NCI-H345 (cell line): ENCODE measurements at regions not wholly inside any gene's neighbourhood (a gene's known extent, or its start where the extent isn't known, plus 50 kb on each side); places are given as distances from the start of the nearest gene placed in this dataset.

Experiments used
- DNase-seq: peaks from one replicate; lab custom pipeline; 2025; lab: John Stamatoyannopoulos, UW

DNA sequence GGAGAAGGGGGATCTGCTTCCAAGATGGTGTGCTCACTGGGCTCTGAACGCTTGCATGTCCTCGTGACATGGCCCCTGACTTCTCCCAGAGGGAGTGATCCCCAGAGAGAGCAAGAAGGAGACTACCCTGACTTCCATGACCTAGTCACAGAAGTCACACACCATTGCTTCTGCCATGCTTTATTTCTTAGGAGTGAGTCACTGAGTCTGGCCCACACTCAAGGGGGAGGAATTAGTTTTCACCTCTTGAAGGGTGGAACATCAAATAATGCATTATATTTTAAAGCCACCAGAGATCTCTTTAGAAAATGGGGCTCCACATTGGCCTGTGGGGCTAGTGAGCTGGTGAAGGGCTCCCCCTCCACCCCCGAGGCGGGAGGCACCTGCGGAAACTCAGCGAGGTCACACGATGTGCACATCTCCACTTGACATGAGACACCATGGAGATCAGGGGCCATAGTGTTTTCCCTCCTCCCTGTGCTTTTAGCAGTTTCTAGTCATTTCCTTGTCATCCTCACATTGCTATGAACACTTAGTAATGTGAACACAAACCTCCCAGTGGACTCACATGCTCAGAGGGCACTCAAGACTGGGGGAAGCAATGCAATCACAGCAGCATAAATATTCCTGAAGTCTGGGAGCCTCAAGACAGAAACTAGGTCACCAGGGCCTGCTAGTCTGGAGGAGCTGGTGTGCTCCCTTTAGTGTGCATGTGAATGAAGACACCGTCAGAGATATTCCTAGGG, 87.4 kb upstream of the FZD10 start:
- DNase-seq, result no peak

DNA sequence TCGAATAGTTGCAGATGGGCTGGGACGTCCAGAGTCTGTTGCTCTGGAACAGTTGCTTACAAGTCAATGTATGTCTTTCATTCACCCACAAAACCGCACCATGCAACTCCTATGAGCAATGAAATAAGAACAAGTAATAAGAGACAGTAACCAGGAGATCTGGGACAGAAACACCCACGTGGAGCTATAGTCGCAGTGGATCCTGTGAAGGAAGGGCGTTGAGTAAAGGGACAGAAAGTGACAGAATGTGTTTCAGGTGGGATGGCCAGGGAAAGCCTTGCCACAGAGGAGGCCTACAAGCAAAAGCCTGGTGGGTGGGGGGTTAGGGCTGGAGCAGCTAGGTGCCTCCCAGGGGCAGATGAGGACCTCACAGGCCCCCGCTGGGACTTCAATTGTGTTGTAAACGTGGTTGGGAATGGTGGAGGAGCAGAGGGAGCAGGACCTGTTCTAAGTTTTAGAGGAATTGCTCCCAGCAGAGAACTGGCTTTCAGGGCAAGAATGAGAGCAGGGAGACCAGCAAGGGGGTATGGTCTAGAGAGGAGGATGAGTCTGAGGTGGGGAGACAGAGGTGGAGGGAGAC, 86.7 kb upstream of the FZD10 start:
- DNase-seq, result no peak

DNA sequence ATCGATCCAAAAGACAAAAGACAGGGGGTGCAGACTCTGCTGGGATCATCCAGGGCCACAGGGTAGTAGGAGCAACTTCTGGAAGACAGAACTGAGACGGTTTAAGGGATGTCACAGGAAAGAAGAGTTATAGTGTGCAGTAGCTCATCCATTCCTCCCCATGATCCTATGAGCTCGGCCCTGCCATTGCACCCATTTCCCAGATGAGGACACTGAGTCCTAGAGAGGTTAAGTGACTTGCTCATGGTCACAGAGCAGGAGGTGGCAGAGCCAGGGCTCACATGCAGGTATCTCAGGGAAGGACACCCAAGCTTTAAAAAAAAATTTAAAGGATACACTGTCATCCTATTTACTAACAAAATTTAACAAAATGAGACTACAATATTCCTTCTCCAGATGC, 86.1 kb upstream of the FZD10 start:
- DNase-seq, result no peak

DNA sequence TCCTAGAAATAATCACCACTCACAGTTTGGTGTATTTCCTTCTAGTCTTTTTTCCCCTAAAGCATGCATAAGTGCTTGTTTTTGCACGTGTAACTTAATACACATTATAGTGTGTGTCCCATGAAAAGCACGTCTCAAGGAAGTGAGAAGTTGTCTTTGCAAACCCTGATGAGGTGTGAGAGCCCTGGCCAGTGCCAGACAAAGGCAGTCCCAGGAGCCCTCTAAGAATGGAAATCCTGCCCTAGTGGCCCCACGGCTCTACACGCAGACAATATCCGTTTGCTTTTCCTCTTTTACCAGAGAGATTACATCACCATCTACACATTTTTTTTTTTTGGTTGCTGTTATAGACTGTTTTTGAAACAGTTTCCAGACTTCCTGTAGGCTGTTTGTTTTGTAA, 85.5 kb upstream of the FZD10 start:
- no peak for DNase-seq

DNA sequence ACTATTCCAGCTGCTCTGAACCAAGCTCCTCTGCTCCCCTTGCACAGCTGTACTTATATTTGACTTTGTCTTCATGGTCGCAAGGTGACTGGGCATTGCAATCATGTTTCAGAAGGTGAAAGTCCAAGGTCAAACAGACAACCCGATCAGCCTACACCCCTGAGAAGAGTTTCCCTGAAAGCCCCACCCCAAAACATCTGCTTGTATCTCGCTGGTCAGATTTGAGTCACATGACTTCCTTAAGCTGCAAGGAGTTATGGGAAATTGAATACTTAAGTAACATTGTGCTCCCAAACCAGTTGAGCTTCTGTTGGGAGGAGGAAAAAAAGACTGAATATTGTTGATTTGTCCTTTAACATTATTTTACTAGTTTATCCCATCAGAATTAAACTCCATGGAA, 83.4 kb upstream of the FZD10 start:
- no peak for DNase-seq

GRCh38 chr12:130079279-130079678, 83.0 kb upstream of the FZD10 start:
- no peak for DNase-seq

- no peak for DNase-seq
Observed at GRCh38 chr12:130080205-130080604, 82.1 kb upstream of the FZD10 start.

DNA sequence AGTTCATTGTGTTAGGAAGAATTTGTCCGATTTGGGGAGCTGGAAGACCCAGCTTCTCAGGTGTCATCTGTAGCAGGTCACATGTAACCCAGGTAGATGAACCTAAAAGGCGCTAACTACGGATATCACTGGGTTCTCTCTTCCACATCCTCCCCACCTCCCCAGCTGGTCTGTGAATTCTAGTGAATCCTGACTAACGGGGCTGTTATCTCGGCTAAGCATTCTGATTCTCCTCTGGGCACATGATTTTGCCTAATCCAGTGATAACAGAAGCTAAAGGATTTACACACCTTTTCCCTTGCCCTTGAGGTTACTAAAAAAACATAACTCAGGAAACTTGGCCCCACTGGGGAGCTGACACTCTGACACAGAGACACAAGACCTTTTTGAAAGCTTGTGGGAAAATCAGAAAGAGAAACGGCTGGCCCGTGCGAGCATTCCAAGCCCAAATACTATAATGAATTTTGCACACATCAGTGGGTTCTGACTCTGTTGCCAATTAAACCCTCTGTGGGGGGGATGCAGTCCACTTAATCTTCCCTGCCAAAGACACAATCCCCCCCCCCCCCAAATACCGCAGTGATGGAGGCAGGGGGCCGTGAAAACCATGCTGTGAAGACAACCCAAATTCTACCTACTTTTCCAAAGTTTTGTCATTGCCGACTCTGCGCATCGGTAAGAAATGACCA, 81.0 kb upstream of the FZD10 start:
- no peak for DNase-seq

- DNase-seq, result no peak
Observed at GRCh38 chr12:130083002-130083401, 79.3 kb upstream of the FZD10 start.

GRCh38 chr12:130083734-130084133, 78.5 kb upstream of the FZD10 start:
- DNase-seq, result no peak

DNA sequence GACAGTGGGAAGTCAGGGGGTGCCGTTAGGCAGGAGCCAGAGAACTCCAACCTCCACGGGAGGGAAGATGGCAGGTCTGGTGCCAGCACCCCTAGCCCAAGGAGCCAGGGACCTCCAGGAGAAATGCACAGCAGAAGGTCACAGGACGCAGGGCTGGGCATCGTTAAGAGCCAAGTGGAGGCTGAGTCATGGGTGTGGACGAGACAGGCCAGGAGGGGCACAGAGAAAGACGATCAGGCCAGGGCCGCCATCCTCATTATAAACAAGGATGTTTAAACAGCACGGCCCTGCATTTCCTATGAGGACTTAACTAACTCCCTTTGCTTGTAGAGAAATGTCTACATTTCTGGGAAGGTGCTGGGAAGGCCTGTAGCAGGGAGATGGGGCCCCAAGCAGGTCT, 77.9 kb upstream of the FZD10 start:
- DNase-seq, result no peak

DNA sequence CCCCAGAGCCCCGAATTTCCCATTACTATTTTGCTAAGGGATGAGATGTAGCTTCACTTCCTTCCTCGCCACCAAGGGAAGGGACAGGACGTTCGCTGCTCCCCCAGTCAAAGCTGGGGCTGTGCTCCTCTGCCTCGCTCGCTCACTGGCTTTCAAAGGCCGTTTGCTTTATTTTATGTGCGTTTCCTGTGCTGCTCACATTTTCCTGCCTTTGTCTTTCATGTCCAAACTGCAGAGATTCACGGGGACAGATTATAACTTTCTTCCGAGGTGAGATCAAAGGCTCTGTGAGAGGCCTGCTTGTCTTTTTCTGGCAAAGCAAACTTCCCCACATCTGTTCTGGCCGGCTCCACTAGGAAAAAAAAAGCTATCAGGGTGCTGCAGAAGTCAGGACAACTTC, 76.0 kb upstream of the FZD10 start:
- DNase-seq, result no peak

DNA sequence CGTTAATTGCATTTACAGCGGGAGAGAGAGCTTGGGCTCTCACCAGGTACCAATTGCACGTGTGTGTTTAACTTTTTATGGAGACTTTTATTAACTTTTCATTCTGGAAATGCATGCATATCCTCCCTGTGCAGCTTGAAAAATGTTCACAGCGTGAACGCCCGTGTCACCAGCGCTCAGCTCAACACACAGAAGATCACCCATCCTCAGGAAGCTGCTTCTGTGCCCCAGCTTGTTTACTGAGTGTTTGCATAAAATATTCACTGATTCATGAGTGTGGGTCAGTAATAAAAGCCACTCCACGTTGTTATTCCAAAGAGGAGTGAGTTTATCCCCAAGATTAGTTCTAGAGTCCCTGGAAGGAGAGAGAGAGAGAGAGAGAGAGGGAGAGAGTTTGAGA, 75.5 kb upstream of the FZD10 start:
- no peak for DNase-seq

DNA sequence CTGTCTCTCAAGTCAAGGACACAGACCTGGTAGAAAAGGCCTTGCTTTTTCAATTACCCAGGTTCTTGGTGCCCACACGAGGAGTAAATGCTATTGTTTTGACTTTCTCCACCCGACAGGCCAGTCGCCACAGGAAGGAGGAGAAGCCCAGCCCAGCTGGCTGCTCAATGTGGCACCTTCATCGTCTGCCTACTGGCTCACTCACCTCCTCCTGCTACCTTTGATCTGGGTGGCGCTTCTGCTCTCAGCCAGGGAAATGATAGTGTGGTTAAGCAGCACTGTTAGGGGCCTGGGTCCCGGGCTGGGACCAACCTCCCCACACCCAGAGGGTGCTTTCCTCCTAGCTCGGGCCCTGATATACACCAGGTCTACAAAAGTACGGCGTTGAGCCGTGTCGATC, 75.0 kb upstream of the FZD10 start:
- DNase-seq, result no peak

DNA sequence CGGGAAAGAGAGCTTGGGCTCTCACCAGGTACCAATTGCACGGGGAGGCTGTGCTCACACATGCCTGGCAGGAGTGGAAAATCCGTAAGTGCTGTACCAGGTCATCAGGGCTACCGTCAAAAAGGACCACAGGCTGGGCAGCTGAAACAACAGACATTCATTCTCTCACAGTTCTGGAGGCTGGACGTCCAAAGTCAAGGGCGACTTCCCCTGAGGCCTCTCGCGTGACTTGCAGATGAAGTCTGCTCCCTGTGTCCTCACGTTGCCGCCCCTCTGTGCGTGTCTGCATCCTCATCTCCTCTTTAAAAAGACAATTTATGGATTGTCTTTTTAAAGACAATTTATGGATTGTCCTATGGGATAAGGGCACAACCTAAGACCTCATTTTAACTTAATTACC, 73.8 kb upstream of the FZD10 start:
- DNase-seq, result no peak

GRCh38 chr12:130090542-130090941, 71.7 kb upstream of the FZD10 start:
- no peak for DNase-seq

DNA sequence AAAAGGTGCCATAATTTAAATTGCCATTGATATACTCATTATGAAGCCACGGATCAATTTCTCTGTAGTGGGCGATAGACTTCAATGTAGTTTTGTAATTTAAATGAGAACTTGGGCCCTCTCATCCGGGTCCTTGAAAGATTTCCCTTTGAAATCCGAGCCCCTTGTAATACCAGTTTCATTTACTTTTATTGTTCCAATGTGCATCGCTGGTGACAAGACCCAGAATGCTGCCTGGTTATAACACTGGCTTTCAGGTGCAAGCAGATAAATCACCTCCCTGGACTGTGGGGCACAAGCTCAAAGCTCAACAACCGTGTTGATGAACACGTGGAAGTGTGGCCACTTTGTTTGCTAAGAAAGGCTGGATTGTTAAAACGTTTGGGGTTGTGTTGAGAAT, 68.9 kb upstream of the FZD10 start:
- no peak for DNase-seq

DNA sequence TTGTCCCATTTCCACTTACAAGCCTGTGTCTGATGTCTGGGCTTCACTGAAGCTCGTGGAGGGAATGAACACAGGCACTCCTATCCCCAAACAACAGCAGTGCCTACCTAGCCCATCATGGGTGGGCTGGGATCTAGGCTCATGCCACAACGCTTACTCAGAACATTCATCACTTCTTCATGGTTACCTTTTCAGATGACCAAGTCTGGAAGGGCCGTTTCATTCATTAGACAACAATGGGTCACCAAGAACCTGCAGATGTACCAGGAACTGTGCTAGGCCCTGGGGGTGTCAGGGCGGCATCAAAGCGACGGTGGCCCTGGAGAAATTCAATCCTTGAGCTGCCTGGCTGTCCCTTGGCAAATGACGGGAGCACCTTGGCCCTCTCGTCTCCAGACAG, 64.9 kb upstream of the FZD10 start:
- no peak for DNase-seq

DNA sequence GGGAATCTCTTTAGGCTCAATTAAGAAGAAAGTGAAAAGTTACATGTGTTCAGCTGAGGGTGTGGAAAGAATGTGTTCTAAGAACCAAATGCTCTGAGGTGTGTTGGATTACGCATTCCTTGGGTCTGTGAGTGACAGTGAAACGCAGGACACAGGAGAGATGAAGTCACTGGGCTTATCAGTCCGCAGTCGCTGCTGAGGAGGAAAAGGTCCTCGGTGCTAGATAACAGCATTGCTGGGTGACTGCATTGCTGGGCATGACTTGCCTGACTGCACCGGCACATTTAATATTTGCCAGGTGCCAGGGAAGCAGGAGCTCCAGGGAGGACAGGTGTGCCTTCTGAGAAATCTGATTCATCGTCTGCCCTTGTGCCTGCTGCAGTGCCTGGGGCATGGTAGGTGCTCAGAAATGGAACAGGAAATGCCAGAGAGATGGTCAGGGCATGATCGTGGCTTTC, 64.4 kb upstream of the FZD10 start:
- DNase-seq, result no peak

- no peak for DNase-seq
Observed at GRCh38 chr12:130098301-130099005, 63.8 kb upstream of the FZD10 start.

- DNase-seq, result no peak
Observed at GRCh38 chr12:130100634-130101362, 61.5 kb upstream of the FZD10 start.

DNA sequence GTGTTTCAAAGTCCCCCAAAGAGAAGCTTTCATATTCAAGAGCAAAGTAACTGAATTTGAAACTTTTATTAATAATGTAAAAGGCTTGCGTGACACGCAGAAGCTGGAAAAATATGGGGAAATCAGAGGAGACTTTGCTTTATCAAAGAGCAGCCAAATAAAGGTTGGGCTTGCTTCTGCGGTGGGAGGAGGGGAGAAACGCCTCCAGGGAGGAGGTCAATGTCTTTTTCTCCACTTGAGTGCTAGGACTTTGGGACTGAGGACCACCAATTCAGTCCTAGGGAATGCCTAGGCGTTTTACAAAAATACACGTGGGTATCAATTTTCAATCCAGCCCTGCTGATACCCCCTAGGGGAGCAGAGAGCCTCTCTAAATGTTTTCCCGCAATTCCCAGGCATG, 60.9 kb upstream of the FZD10 start:
- DNase-seq, result no peak
